ENCODE measurements at regions not wholly inside any gene's neighbourhood (a gene's known extent, or its start where the extent isn't known, plus 50 kb on each side); places are given as distances from the start of the nearest gene placed in this dataset.

DNA sequence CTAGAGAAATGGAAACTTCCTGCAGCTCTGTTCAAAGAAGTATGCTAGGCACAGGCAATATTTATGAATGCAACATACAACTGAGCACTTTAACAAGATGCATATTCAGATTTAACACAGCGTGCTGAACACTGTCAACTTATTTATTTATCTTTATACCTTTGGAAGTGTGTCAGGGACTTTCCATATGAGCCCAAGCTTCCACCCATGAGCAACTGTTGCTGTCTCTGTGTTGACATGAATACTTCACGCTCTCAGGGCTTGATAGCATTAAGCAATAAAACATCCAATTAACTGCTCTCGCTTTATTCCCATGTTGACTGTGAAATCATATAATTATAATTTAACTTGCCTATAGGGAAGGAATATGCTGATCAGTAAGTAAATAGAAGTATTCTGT is 116.6 kb upstream of the ROBO1 start:
- TF ChIP-seq CTCF (IDR thresholded peaks at IDR 0.05) (no peak), POLR2A (IDR thresholded peaks at IDR 0.05) (no peak)

All from Peyer's patch (tissue), 4 donors.